B cell (primary cell): ENCODE measurements at regions not wholly inside any gene's neighbourhood (a gene's known extent, or its start where the extent isn't known, plus 50 kb on each side); places are given as distances from the start of the nearest gene placed in this dataset.

ENCODE experiments used
- ATAC-seq: fragments of 200-7000 bp; cut with Tn5 transposase; one replicate; pipeline ENCODE4 v1.10.0; 2021; ENCODE audit warnings: low read depth, mild to moderate bottlenecking, moderate number of reproducible peaks, moderate library complexity
- CTCF ChIA-PET: fragments of 350-600 bp; sonication (Branson Sonifier 250); formaldehyde crosslinking; loops from one replicate; lab custom pipeline; 2021; ENCODE audit warnings: antibody characterized with exemption, inconsistent platforms; lab: Charles Lee
- POLR2A ChIA-PET: fragments of 350-600 bp; sonication (Branson Sonifier 250); formaldehyde crosslinking; loops from one replicate; lab custom pipeline; 2021; ENCODE audit warnings: antibody characterized with exemption; lab: Charles Lee
- DNase-seq: peaks from one replicate; pipeline ENCODE4 v3.0.0; 2013
- H2AFZ ChIP-seq: 2 replicates; pipeline ENCODE4 v1.6.1; 2012; ENCODE audit warnings: mild to moderate bottlenecking, low read depth, low read length; ENCODE audit not compliant: insufficient read depth, poor library complexity, severe bottlenecking
- H3K27ac ChIP-seq, 2 donors: 1 replicate in 1 of 2; 2 replicates in 1 of 2; pipeline ENCODE4 v1.5.1; 2012 to 2013; ENCODE audit warnings: low read length in 2 of 2, mild to moderate bottlenecking in 2 of 2, moderate library complexity in 1 of 2
- H3K27me3 ChIP-seq, 4 experiments: fragments of 200-600 bp in 1 of 4; sonication (generic) in 1 of 4; replicated peaks in 1 of 4; 1 replicate in 2 of 4; 2 replicates in 2 of 4; pipeline versions ENCODE4 v1.6.1 to v1.7.0; 2013 to 2016; ENCODE audit warnings: low read length in 3 of 4, mild to moderate bottlenecking in 2 of 4, mixed read lengths in 1 of 4, moderate library complexity in 1 of 4; ENCODE audit not compliant: insufficient read depth in 4 of 4, control insufficient read depth in 3 of 4; ENCODE audit errors: control extremely low read depth in 1 of 4
- H3K36me3 ChIP-seq, 2 experiments: replicated peaks in 1 of 2; 1 replicate in 1 of 2; 2 replicates in 1 of 2; pipeline versions ENCODE4 v1.6.1 to v1.7.1; 2013; ENCODE audit warnings: low read length in 1 of 2; ENCODE audit not compliant: insufficient read depth in 2 of 2, control insufficient read depth in 1 of 2; ENCODE audit errors: control extremely low read depth in 1 of 2, extremely low read depth in 1 of 2
- H3K4me1 ChIP-seq, 2 donors: fragments of 200-600 bp in 1 of 2; sonication (generic) in 1 of 2; 1 replicate in 1 of 2; 2 replicates in 1 of 2; pipeline versions ENCODE4 v1.5.1 to v1.6.1; 2013 to 2017; ENCODE audit warnings: low read length in 2 of 2; ENCODE audit not compliant: control insufficient read depth in 2 of 2, insufficient read depth in 2 of 2
- H3K4me2 ChIP-seq: replicated peaks from 2 replicates; pipeline ENCODE3; 2012; ENCODE audit warnings: mild to moderate bottlenecking, low read depth, low read length; ENCODE audit not compliant: poor library complexity, severe bottlenecking
- H3K4me3 ChIP-seq, 5 experiments: fragments of 200-600 bp in 1 of 5; sonication (generic) in 1 of 5; 1 replicate in 3 of 5; 2 replicates in 2 of 5; pipeline versions ENCODE4 v1.5.1 to v1.7.0; 2011 to 2016; ENCODE audit warnings: low read length in 4 of 5, mild to moderate bottlenecking in 4 of 5, low read depth in 2 of 5, control low read depth in 1 of 5, moderate library complexity in 1 of 5; ENCODE audit not compliant: insufficient read depth in 1 of 5; ENCODE audit errors: control extremely low read depth in 1 of 5, extremely low read depth in 1 of 5
- H3K79me2 ChIP-seq: fragments of 200-600 bp; sonication (generic); one replicate; pipeline ENCODE4 v1.6.0; 2016; ENCODE audit warnings: low read length; ENCODE audit not compliant: control insufficient read depth, insufficient read depth
- H3K9ac ChIP-seq: fragments of 200-600 bp; sonication (generic); 2 replicates; pipeline ENCODE4 v1.6.1; 2017; ENCODE audit warnings: mild to moderate bottlenecking, low read length, moderate library complexity
- H3K9me3 ChIP-seq, 3 donors: one replicate each; pipeline versions ENCODE4 v1.6.1 to v1.7.1; 2013; ENCODE audit warnings: low read length in 2 of 3; ENCODE audit not compliant: control insufficient read depth in 2 of 3, insufficient read depth in 1 of 3; ENCODE audit errors: control extremely low read depth in 1 of 3
- H4K20me1 ChIP-seq: 2 replicates; pipeline ENCODE4 v1.6.0; 2012; ENCODE audit warnings: mild to moderate bottlenecking, low read length; ENCODE audit not compliant: insufficient read depth, control insufficient read depth, poor library complexity, severe bottlenecking
- H3K27ac Mint-ChIP-seq: one replicate; pipeline ENCODE4 v1.8.0; 2021; ENCODE audit warnings: mixed read lengths
- H3K27me3 Mint-ChIP-seq: one replicate; pipeline ENCODE4 v1.8.0; 2021; ENCODE audit warnings: mixed read lengths
- H3K4me1 Mint-ChIP-seq: one replicate; pipeline ENCODE4 v1.8.0; 2021; ENCODE audit warnings: mixed read lengths
- H3K4me3 Mint-ChIP-seq: one replicate; pipeline ENCODE4 v1.8.0; 2021; ENCODE audit warnings: mixed read lengths
- H3K9me3 Mint-ChIP-seq: one replicate; pipeline ENCODE4 v1.8.0; 2022; ENCODE audit warnings: mixed read lengths; ENCODE audit not compliant: insufficient read depth
- CTCF ChIP-seq: fragments of 200-600 bp; IDR thresholded peaks from one replicate; pipeline ENCODE4 v1.8.0; 2022; ENCODE audit warnings: antibody characterized with exemption, mild to moderate bottlenecking
- EZH2 ChIP-seq: IDR thresholded peaks from 2 replicates; pipeline ENCODE4 v1.6.1; 2012; ENCODE audit warnings: borderline replicate concordance, low read depth, mild to moderate bottlenecking, moderate library complexity, low read length; ENCODE audit not compliant: insufficient read depth, poor library complexity, severe bottlenecking
- WGBS: methylation state at CpG from one replicate; pipeline ENCODE4 v1.1.5; 2013; ENCODE audit warnings: missing lambda C conversion rate; ENCODE audit not compliant: insufficient coverage; 5-methylcytosine and 5-hydroxymethylcytosine counted together
- intact Hi-C: fragments of 100-400 bp; cut with micrococcal nuclease; formaldehyde crosslinking; loops from one replicate; pipeline ENCODE4 v1.10.0; 2022

- 67% methylated on average over 7 of the region's 9 CpGs for WGBS
- H3K9ac ChIP-seq: no peak overlapping the region
- no peaks in the 10 kb centered on the region for H3K9me3 ChIP-seq
- H2AFZ ChIP-seq: no peak overlapping the region
- no peaks in the 10 kb centered on the region for H3K27me3 ChIP-seq
- Mint-ChIP-seq H3K27me3 (peaks cover 6% of the 10 kb centered on the region), H3K4me1 (peaks cover 4% of the 10 kb centered on the region), H3K27ac (no peak overlapping the region), H3K9me3 (no peaks in the 10 kb centered on the region), H3K4me3 (no peak overlapping the region)
- no peak overlapping the region for H3K27ac ChIP-seq
- no peaks in the 10 kb centered on the region for H4K20me1 ChIP-seq
- no peaks in the 10 kb centered on the region for H3K79me2 ChIP-seq
- peaks cover under 1% of the 10 kb centered on the region in 2 donors for H3K4me1 ChIP-seq
- intact Hi-C loops: no loop called here
- POLR2A ChIA-PET: no interaction called here
- CTCF ChIA-PET: no interaction called here
- TF ChIP-seq CTCF (no peak), EZH2 (no peak)
- no peak overlapping the region for H3K4me2 ChIP-seq
- H3K4me3 ChIP-seq: no peak overlapping the region
- no peak for DNase-seq
- ATAC-seq: no peak
- H3K36me3 ChIP-seq: no peaks in the 10 kb centered on the region
Measured at GRCh38 chr12:131505561-131505960, 205.3 kb upstream of the SFSWAP start.

- Histone ChIP-seq H3K27ac (no peak overlapping the region), H3K9ac (no peak overlapping the region), H3K27me3 (no peaks in the 10 kb centered on the region), H3K79me2 (no peaks in the 10 kb centered on the region), H2AFZ (no peak overlapping the region), H3K4me3 (no peak overlapping the region), H3K4me2 (no peak overlapping the region), H4K20me1 (no peaks in the 10 kb centered on the region), H3K9me3 (no peaks in the 10 kb centered on the region), H3K4me1 (peaks cover 9% of the 10 kb centered on the region in 2 donors), H3K36me3 (no peaks in the 10 kb centered on the region)
- peaks cover 6% of the 10 kb centered on the region for H3K27me3 Mint-ChIP-seq
- 84% methylated on average over 5 of the region's 6 CpGs for WGBS
- no peak overlapping the region for H3K27ac Mint-ChIP-seq
- ATAC-seq (no peak), DNase-seq (no peak)
- intact Hi-C loops: no loop called here
- TF ChIP-seq CTCF (no peak), EZH2 (no peak)
- no peak overlapping the region for H3K4me3 Mint-ChIP-seq
- peaks cover 12% of the 10 kb centered on the region for H3K4me1 Mint-ChIP-seq
- ChIA-PET CTCF (no interaction called here), POLR2A (no interaction called here)
- no peaks in the 10 kb centered on the region for H3K9me3 Mint-ChIP-seq
Measured at GRCh38 chr12:131506426-131506825, 204.5 kb upstream of the SFSWAP start.
